ENCODE measurements at regions not wholly inside any gene's neighbourhood (a gene's known extent, or its start where the extent isn't known, plus 50 kb on each side); places are given as distances from the start of the nearest gene placed in this dataset.

DNA sequence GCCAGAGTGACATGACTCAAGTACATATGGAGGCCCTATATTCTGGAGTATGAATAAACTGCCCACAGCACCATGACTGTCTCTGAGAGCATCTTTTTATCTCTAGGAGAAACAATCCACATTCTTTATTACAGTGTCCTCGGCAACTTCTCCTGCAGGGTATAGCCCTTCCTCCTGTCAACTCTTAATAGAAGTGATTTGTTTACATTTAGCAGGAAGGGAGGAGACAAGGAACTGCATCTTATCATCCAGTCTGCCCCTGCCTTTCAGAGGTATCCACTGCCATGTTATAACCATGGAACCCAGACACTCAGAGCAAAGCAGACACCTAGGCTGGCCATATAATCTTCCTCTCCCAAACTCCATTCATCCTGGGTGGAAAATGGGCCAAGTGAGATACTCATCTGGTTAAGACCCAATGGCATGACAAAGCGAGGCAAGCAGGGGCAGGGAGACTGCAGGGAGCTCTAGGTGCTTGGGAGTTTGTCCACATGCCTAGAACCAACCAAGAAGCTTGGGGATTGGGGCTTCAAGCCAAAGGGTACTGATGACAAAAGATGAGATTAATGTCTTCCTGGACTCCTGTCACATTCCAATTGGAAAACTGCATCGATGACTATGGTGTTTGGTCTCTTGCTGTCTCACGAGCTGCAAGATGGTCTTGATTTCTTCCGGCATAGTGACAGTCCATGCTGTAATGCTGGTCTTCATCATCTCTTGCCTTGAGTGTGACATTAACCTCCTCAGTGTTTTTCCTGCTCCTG is 620.5 kb upstream of the KLF4 start:
- peaks cover 48% of the 10 kb centered on the region for H3K27me3 Mint-ChIP-seq
- no peaks in the 10 kb centered on the region for H3K36me3 Mint-ChIP-seq (ENCODE audit: insufficient read depth)
- peaks cover 19% of the 10 kb centered on the region for H3K4me1 Mint-ChIP-seq (ENCODE audit: low read depth)
- no peak overlapping the region for H3K4me3 Mint-ChIP-seq (ENCODE audit: low read depth)
- no peak for DNase-seq (ENCODE audit: low spot score, unreplicated experiment)
- no peak overlapping the region for H3K27ac Mint-ChIP-seq
- H3K9me3 Mint-ChIP-seq (ENCODE audit: low read depth): no peaks in the 10 kb centered on the region
- TF ChIP-seq, protein P1, sequence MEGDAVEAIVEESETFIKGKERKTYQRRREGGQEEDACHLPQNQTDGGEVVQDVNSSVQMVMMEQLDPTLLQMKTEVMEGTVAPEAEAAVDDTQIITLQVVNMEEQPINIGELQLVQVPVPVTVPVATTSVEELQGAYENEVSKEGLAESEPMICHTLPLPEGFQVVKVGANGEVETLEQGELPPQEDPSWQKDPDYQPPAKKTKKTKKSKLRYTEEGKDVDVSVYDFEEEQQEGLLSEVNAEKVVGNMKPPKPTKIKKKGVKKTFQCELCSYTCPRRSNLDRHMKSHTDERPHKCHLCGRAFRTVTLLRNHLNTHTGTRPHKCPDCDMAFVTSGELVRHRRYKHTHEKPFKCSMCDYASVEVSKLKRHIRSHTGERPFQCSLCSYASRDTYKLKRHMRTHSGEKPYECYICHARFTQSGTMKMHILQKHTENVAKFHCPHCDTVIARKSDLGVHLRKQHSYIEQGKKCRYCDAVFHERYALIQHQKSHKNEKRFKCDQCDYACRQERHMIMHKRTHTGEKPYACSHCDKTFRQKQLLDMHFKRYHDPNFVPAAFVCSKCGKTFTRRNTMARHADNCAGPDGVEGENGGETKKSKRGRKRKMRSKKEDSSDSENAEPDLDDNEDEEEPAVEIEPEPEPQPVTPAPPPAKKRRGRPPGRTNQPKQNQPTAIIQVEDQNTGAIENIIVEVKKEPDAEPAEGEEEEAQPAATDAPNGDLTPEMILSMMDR (IDR thresholded peaks at IDR 0.05; ENCODE audit: unreplicated experiment): no peak

DNA sequence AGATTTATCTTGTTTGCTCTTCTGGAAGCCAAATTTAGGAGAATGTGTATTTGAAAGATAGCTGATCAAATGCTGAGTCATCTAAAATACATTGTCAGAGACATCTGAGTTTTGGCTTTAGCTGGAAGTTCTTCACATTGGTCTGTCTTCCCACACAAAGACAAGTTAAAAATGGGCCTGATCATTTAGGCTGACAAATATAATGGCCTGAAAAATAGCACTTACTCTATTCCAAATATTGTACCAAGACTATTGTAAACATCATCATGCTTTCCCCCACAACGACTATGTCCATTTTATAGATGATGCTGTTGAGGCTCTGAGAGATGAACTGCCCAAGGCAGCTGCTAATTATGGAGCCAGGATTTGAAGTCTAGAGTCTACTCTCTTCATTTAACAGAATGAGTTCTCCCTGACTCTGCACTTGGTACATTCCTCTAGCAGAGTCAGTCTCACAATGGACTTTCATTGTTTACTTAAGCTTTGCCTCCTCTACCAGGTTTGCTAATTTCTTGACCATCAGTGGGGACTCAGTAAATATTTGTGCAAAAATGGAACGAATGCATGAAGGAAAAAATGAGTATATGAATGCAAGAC is 619.4 kb upstream of the KLF4 start:
- no peaks in the 10 kb centered on the region for H3K9me3 Mint-ChIP-seq (ENCODE audit: low read depth)
- H3K27me3 Mint-ChIP-seq: peaks cover 50% of the 10 kb centered on the region
- H3K4me3 Mint-ChIP-seq (ENCODE audit: low read depth): no peak overlapping the region
- DNase-seq (ENCODE audit: low spot score, unreplicated experiment): no peak
- H3K27ac Mint-ChIP-seq: no peak overlapping the region
- peaks cover 21% of the 10 kb centered on the region for H3K4me1 Mint-ChIP-seq (ENCODE audit: low read depth)
- TF ChIP-seq, protein P1 (IDR thresholded peaks at IDR 0.05; ENCODE audit: unreplicated experiment): no peak
- no peaks in the 10 kb centered on the region for H3K36me3 Mint-ChIP-seq (ENCODE audit: insufficient read depth)

DNA sequence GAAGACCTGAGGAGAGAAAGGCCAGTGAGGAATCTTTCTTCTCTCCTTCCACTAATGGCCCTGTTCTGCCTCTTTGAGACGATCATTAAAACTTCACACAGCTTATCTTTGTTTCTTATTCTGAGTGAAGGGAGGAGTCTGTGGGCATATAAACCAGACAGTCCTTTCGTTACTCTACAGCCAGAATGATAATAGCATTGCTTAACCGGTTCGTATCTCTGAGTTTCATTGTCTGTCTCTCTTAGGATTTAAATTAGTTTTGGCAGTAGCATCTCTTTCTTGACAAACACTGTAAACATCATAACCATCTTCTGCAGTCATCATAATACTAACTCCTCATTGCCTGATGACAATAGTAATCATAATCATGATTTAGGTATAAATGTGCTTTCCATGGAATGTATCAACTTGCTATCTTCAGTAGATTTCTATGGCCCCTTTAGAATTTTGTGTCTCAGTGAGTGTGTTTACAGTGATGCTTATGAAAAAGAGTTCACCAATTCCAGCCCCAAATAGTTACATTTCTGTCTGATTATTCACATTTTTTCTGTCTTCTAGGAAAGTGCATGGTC is 618.8 kb upstream of the KLF4 start:
- no peak for DNase-seq (ENCODE audit: low spot score, unreplicated experiment)
- H3K27me3 Mint-ChIP-seq: peaks cover 48% of the 10 kb centered on the region
- no peak overlapping the region for H3K4me3 Mint-ChIP-seq (ENCODE audit: low read depth)
- no peak overlapping the region for H3K27ac Mint-ChIP-seq
- TF ChIP-seq, protein P1 (IDR thresholded peaks at IDR 0.05; ENCODE audit: unreplicated experiment): no peak
- no peaks in the 10 kb centered on the region for H3K9me3 Mint-ChIP-seq (ENCODE audit: low read depth)
- peaks cover 21% of the 10 kb centered on the region for H3K4me1 Mint-ChIP-seq (ENCODE audit: low read depth)
- no peaks in the 10 kb centered on the region for H3K36me3 Mint-ChIP-seq (ENCODE audit: insufficient read depth)

DNA sequence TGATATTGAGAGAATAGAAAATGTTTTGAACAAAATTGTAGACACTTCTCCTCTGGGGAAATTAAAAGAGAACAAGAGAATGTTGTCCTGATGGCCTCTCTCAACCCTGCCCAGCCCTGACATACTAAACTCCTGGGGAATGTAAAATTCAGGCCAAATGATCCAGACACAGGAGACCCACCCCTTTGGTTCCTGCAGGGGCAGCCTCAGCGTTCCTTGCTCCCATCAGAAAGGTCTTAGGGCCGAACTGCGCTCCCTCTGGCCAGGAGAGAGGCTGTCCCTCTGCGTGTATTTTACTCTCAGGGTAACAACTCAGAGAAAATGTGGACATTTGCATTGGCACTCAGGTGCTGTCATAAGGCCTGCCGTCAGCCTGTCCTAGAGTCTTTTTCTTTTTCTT is 616.3 kb upstream of the KLF4 start:
- no peak for DNase-seq (ENCODE audit: low spot score, unreplicated experiment)
- H3K9me3 Mint-ChIP-seq (ENCODE audit: low read depth): no peaks in the 10 kb centered on the region

DNA sequence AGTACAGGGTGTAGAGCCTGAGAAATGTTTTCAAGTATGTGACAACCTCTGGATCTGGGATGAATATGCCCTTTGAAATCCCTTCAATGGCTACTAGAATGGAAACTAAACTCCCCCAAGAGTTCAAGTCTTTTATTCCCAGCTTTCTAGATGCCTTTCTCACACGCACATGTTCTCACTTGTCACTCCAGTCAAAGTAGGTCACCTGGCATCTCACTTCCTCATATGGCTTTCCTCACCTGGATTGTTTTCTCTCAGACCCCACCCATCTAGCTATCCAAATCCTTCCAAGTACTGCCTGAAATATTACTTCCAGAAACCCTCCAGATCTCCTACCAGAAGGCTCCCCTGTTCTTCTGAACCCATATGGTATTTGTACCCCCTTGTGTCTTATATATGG is 615.4 kb upstream of the KLF4 start:
- Mint-ChIP-seq H3K9me3 (ENCODE audit: low read depth) (no peaks in the 10 kb centered on the region), H3K4me3 (ENCODE audit: low read depth) (no peak overlapping the region), H3K27me3 (peaks cover 63% of the 10 kb centered on the region), H3K36me3 (ENCODE audit: insufficient read depth) (no peaks in the 10 kb centered on the region), H3K4me1 (ENCODE audit: low read depth) (peaks cover 19% of the 10 kb centered on the region), H3K27ac (no peak overlapping the region)
- TF ChIP-seq, protein P1 (IDR thresholded peaks at IDR 0.05; ENCODE audit: unreplicated experiment): no peak
- no peak for DNase-seq (ENCODE audit: low spot score, unreplicated experiment)

More for the DNA sequence above, 616.3 kb upstream of the KLF4 start:
- no peak overlapping the region for H3K4me3 Mint-ChIP-seq (ENCODE audit: low read depth)
- peaks cover 60% of the 10 kb centered on the region for H3K27me3 Mint-ChIP-seq
- H3K27ac Mint-ChIP-seq: no peak overlapping the region
- no peaks in the 10 kb centered on the region for H3K36me3 Mint-ChIP-seq (ENCODE audit: insufficient read depth)
- H3K4me1 Mint-ChIP-seq (ENCODE audit: low read depth): peaks cover 19% of the 10 kb centered on the region
- TF ChIP-seq, protein P1 (IDR thresholded peaks at IDR 0.05; ENCODE audit: unreplicated experiment): peak; percentile 31
